ENCODE measurements at regions not wholly inside any gene's neighbourhood (a gene's known extent, or its start where the extent isn't known, plus 50 kb on each side); places are given as distances from the start of the nearest gene placed in this dataset.

- Histone ChIP-seq H3K9ac (ENCODE audit: insufficient read depth, low read length) (no peak overlapping the region), H2AFZ (ENCODE audit: low read length) (no peak overlapping the region), H3K4me2 (ENCODE audit: extremely low read depth, insufficient read depth, low read length) (no peak overlapping the region), H3K27me3 (ENCODE audit: control insufficient read depth, insufficient read depth, low read length) (no peaks in the 10 kb centered on the region), H3K4me3 (replicated peaks in 1 of 4; ENCODE audit: control extremely low read depth in 1 of 4, insufficient read depth in 1 of 4, low read depth in 3 of 4, low read length in 4 of 4) (no peak overlapping the region), H3K27ac (ENCODE audit: insufficient read depth, low read length) (no peak overlapping the region), H3K9me3 (ENCODE audit: control insufficient read depth, insufficient read depth, low read depth, low read length) (no peaks in the 10 kb centered on the region), H3K36me3 (ENCODE audit: control insufficient read depth, insufficient read depth, low read length) (no peaks in the 10 kb centered on the region), H3K4me1 (ENCODE audit: control insufficient read depth, extremely low read depth, insufficient read depth, low read length) (peaks cover 17% of the 10 kb centered on the region), H4K20me1 (ENCODE audit: control insufficient read depth, extremely low read depth, insufficient read depth, low read length) (no peaks in the 10 kb centered on the region), H3K79me2 (ENCODE audit: control insufficient read depth, insufficient read depth, low read length) (no peaks in the 10 kb centered on the region)
- DNase-seq (ENCODE audit: low read depth in 2 of 2), result no peak
- no peak for TF ChIP-seq CTCF (conservative IDR thresholded peaks at IDR 0.05 in 1 of 2, IDR thresholded peaks at IDR 0.05 in 1 of 2; ENCODE audit: low read depth in 1 of 2, low read length in 2 of 2)
- TF ChIP-seq EZH2 (IDR thresholded peaks at IDR 0.05; ENCODE audit: low read length, missing control alignments), result no peak
These were observed 104.5 kb upstream of the CARMIL1 start for GRCh38 chr6:25174678-25175077.

GRCh38 chr6:25175196-25175595 lies 104.0 kb upstream of the CARMIL1 start:
- H3K27ac ChIP-seq (ENCODE audit: insufficient read depth, low read length), result no peak overlapping the region
- TF ChIP-seq EZH2 (IDR thresholded peaks at IDR 0.05; ENCODE audit: low read length, missing control alignments) (no peak), CTCF (conservative IDR thresholded peaks at IDR 0.05 in 1 of 2, IDR thresholded peaks at IDR 0.05 in 1 of 2; ENCODE audit: low read depth in 1 of 2, low read length in 2 of 2) (no peak)
- H3K36me3 ChIP-seq (ENCODE audit: control insufficient read depth, insufficient read depth, low read length), result no peaks in the 10 kb centered on the region
- H2AFZ ChIP-seq (ENCODE audit: low read length), result no peak overlapping the region
- no peaks in the 10 kb centered on the region for H3K79me2 ChIP-seq (ENCODE audit: control insufficient read depth, insufficient read depth, low read length)
- no peaks in the 10 kb centered on the region for H3K9me3 ChIP-seq (ENCODE audit: control insufficient read depth, insufficient read depth, low read depth, low read length)
- no peak overlapping the region for H3K4me3 ChIP-seq (replicated peaks in 1 of 4; ENCODE audit: control extremely low read depth in 1 of 4, insufficient read depth in 1 of 4, low read depth in 3 of 4, low read length in 4 of 4)
- H3K27me3 ChIP-seq (ENCODE audit: control insufficient read depth, insufficient read depth, low read length), result no peaks in the 10 kb centered on the region
- peaks cover 16% of the 10 kb centered on the region for H3K4me1 ChIP-seq (ENCODE audit: control insufficient read depth, extremely low read depth, insufficient read depth, low read length)
- H4K20me1 ChIP-seq (ENCODE audit: control insufficient read depth, extremely low read depth, insufficient read depth, low read length), result no peaks in the 10 kb centered on the region
- no peak overlapping the region for H3K4me2 ChIP-seq (ENCODE audit: extremely low read depth, insufficient read depth, low read length)
- DNase-seq (ENCODE audit: low read depth in 2 of 2), result peak in 1 of 2 donors; percentile 82
- H3K9ac ChIP-seq (ENCODE audit: insufficient read depth, low read length), result no peak overlapping the region

GRCh38 chr6:25175681-25176080 lies 103.5 kb upstream of the CARMIL1 start:
- Histone ChIP-seq H3K27me3 (ENCODE audit: control insufficient read depth, insufficient read depth, low read length) (no peaks in the 10 kb centered on the region), H4K20me1 (ENCODE audit: control insufficient read depth, extremely low read depth, insufficient read depth, low read length) (no peaks in the 10 kb centered on the region), H3K4me2 (ENCODE audit: extremely low read depth, insufficient read depth, low read length) (no peak overlapping the region), H3K4me1 (ENCODE audit: control insufficient read depth, extremely low read depth, insufficient read depth, low read length) (peaks cover 16% of the 10 kb centered on the region), H3K79me2 (ENCODE audit: control insufficient read depth, insufficient read depth, low read length) (no peaks in the 10 kb centered on the region), H3K27ac (ENCODE audit: insufficient read depth, low read length) (no peak overlapping the region), H3K9me3 (ENCODE audit: control insufficient read depth, insufficient read depth, low read depth, low read length) (no peaks in the 10 kb centered on the region), H3K36me3 (ENCODE audit: control insufficient read depth, insufficient read depth, low read length) (no peaks in the 10 kb centered on the region), H3K9ac (ENCODE audit: insufficient read depth, low read length) (no peak overlapping the region), H2AFZ (ENCODE audit: low read length) (no peak overlapping the region), H3K4me3 (replicated peaks in 1 of 4; ENCODE audit: control extremely low read depth in 1 of 4, insufficient read depth in 1 of 4, low read depth in 3 of 4, low read length in 4 of 4) (no peak overlapping the region)
- DNase-seq (ENCODE audit: low read depth in 2 of 2), result no peak
- TF ChIP-seq CTCF (conservative IDR thresholded peaks at IDR 0.05 in 1 of 2, IDR thresholded peaks at IDR 0.05 in 1 of 2; ENCODE audit: low read depth in 1 of 2, low read length in 2 of 2), result no peak
- no peak for TF ChIP-seq EZH2 (IDR thresholded peaks at IDR 0.05; ENCODE audit: low read length, missing control alignments)

Data from fibroblast of lung (primary cell).